GM18867 (cell line): ENCODE measurements at regions not wholly inside any gene's neighbourhood (a gene's known extent, or its start where the extent isn't known, plus 50 kb on each side); places are given as distances from the start of the nearest gene placed in this dataset.

Experiments
- ATAC-seq: cut with Tn5 transposase; IDR thresholded peaks from one replicate; pipeline ENCODE4 v1.9.1; 2021; ENCODE audit warnings: mild to moderate bottlenecking, moderate library complexity; ENCODE audit not compliant: unreplicated experiment

DNA sequence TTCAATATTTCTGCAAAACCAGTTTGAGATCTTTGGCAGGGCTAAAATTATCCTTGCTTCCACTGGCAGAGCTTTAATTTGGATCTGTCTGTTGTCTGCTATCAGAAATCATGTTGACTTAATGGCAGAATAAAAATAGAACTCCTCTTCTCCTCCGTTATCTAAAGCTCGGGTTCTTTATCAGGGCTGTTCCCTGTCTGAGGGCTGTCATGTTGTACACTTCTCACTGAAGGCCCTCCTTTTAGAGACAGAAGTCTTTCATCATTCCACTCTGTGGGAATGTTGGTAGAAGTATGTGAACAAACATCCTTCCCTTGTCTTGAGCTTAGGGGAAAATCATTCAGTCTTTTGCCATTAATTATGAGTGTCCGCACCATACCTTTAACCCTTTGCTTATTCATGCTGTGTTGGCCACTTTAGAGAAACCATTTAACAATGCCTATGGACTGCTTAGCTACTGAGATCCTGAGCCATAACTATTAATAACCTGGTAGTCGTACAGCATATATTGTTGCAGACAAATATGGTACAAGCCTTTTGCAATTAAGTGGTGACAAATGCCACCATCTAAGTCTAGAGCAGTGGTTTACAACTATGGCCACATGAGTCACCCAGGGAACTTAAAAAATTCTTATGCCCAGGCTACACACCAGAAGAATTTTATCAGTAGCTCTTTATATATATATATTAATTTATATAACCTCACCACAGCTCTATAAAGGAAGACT, 226.0 kb upstream of the TPM1 start:
- ATAC-seq = no peak

DNA sequence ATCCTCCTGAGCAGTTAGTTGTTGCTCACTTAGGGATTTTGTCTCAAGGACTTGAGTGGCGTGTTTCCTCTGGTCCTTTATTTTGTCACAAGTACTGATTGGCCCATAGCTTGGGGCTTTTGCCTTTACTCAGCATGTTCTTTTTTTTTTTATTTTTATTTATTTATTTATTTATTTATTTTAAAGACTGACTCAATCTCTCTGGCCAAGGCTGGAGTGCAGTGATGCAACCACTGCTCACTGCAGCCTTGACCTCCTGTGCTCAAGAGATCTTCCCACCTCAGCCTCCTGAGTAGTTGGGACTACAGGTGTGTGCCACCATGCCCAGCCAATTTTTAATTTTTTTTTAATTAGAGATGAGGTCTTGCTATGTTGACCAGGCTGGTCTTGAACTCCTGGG, 223.9 kb upstream of the TPM1 start:
- no peak for ATAC-seq

DNA sequence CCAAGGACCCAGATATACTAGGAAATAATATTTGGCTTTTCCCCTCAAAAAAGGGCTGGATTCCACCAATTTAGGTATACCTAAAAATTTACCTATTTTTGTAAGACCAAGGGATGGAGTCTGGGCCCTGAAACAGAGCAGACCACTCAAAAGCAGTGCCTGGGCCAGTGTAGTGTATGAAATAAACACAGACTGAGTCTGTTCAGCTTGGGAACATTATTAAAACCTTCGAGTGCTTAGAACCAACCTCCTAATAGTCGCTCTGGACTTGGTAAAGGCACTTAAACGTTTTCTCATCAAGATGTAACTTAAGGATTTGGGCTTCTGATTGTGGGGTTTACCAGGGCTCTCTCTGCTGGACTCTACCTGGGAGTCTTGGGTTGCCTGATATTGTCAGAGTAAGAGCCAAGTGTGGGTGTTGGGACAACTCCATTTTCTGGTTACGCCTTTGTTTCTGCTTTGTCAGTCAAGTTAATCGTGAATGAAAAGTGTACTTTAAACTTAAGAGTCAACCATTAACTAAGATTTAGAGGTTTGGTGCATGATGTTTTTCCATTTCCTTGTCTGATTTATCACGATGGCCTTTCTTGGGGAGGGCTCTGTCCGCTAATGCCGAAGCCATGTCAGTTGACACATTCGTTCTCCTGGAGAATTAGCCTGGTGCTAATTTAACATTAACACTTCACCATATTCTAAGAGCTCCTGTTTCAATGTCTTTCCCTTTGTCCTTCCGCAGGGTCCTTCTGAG, 221.0 kb upstream of the TPM1 start:
- no peak for ATAC-seq

DNA sequence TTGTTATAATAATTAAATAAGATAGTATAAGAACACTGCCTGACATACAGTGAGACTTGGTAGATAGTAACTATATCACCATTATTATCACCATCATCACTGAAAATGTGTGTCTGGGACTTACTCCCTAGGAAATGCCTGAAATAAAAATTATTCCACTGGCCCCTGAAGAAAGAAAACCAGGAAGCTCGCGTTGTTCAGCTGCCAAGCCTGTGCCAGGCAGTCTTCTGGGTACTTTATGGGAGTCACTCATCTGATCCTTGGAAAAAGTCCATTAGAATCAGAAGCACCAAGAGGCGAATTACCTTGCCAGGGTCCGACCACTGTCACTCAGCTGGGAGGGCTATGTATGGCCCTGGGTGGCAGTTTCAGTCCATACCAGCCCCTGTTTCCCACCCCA, 220.3 kb upstream of the TPM1 start:
- ATAC-seq = no peak

DNA sequence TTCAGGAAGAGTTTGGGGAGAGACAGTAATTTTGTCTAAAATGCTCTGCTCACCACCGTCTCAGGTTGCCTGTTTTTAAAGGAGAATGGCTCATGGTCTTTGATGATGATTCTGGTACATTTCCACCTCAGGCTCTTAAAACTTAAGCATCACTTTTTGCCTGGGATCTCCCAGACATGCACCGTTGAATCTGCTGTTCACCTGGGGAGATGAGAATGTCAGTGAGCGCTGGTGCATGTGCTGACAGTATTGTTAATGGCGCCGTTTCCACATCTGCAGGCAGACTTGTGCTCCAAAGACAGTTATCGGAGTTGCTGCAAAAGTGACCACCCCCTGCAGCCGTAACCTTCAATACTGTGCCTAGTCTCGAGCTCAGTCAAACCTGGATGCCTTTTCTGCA, 219.0 kb upstream of the TPM1 start:
- no peak for ATAC-seq

DNA sequence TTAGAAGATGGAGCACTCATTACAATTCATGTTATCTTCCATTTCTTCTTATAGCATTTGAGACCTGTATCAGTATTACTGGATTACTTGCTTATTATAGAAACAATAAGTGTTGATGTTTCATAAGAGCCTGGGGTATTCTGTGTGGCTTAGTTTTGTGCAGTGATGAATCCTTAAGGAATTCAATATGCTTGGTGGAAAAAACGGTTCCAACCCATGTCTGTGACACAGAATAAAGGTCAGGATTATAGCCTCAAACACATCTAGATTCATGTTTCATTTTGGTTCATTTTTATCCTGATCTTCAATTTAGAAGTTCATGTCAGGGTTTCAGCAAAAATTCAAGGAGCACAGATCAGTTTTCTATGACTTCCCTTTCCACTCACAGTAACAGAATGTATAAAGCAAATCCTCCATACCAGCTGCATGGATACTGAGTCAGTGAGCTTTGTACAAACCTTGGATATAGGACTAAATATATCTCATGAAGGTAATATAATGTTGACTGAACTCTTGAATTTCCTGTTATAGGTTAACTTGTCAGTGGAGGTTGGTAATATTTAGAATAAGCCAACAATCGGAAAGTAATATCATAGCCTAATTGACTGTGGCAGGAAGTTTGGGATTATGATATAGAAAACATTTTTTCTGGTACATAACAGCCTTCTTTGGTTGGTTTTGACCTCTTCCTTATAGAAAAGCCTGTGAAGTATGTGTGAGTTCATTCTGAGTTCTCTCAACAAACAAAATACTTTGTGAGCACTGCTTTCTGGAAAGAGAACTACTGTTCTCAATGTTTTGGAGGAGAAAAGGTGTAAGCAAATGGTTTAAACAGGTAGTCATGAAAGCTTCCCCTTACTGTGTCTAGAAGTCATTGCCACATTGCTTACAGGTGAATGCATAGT, 218.2 kb upstream of the TPM1 start:
- no peak for ATAC-seq

DNA sequence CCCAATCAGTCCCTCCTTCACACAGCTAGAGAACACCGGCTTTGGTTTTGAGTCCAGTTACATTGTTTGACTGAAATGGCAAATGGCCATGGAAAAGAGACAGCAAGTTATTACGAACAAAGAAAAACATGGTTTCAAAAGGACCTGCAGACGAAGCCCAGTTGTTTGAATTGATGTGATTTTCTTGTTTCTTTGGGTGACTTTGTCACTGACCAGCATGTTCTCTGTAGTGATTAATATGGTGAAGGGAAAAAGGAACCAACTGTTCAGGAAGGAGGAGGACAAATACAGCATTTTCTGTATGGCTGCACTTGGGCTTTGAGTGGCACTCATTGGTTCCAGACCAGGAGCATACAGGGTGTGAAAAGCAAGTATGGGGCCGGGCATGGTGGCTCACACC, 217.4 kb upstream of the TPM1 start:
- no peak for ATAC-seq

DNA sequence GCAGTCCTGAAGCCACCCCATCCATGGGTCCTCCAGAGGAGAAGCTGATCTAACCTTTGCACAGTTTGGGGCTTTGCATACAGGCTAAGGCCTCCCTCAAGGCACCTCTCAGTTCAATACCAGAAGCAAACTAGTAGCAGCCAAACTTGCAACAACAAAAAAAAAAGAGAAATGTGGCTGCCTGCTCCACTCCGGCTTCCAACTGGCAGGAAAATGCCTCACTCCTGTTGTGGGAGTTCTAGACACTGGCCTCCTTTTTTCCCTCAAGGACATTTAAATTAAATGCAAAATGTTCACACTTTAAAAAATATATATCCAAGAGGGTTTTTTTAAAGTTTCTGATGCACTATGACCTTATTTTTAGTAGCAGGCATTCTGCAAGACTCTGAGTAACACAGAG, 216.0 kb upstream of the TPM1 start:
- no peak for ATAC-seq

DNA sequence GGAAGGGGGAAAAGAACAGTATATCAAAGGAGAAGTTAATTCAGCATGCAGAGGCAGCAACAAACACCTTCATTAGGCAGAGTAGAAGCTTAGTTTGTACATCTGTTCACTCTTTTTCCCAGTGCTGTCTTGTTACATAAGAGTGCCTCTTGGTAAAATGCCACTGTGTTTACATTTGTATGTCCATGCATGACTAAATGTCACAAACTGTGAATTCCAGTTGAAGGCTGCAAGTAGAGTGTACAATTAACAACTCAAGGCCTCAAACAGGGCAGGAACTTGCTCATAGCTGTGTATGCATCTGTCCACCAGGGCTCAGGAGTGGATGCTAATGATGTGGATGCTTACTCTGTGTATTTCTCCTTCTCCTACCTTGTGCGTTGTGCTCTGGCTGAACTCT, 214.2 kb upstream of the TPM1 start:
- ATAC-seq = no peak

DNA sequence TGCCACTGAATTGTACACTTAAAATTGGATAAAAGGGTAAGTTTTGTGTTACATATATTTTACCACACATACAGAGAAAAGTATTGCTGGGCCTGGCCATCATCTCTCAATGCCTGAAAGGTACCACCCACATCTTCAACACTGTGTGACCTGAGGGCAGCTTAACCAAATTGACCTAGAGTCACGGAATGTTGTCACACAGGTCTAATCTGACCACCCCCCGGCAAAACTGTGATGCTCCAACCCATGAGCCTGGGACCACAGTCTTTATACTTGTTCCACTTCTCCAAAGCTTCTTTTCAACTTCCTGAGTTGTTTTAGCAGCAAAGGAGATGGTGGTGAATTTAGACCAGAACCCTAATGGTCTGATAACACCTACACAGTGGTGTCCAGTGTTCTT, 210.3 kb upstream of the TPM1 start:
- no peak for ATAC-seq

DNA sequence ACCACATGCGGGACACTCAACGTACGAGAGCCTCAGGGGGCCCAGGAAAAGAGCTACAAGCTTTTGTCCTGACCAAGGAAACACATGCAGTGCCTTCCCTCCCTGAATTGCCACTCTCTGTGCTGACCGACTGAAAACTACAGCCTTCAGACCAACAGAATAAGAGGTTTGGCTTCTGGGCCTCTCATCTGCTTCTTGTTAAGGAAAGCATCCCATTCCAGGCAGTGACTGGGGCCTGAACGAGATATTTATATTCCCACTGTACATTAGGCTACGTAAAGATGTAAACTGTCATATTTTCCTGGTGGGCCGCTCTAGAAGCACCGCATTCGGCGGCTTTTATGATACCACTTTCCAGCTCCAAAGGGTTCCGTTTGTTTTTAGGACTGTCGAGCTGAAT, 208.9 kb upstream of the TPM1 start:
- ATAC-seq = no peak

DNA sequence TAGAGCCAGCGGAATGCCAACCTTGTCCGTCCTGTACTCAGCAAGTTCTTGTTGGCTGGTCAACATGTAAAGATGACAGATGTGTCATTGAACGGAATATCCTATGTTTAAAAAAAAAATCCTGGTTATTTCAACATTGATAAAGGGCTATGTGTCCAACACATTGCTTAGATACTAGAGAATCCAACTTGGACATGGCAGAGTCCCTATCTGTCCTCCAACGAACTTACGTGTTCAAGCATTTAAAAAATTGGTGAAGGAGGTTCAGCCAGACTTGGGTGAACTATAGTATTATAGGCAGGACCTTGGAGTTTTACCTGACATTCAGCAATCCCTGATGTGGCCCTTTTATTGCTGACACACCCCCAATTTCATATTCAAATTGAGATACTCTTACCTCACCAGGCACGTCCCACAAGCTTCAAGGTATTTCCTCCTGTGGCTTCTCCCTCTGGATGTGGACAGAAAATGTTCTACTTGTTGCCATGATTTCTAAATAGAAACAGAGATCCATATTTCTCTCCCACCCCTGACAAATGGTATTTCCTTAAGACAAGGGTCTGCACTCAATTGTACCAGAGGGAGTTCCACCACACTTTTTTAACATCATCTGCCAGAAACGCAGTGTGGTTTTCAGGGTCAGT, 207.7 kb upstream of the TPM1 start:
- ATAC-seq = no peak

DNA sequence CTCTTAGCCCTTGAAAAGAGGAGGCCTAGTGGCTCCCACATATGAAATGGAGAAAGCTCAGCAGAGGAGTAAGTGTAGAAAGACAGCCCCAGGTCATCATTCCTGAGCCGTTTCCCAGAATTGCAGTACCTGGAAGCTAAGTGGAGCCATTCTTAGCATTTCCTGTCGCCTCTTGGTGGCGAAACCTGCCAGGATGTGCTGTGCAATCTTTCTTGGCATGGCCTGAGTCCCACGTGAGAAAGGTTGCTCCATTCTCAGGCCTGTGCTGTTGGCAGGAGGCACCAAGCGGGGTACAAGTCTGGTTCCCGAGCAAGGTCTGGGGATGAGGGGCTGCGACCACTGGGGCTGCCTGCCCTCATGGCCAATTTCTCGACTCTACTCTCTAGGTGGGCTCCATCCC, 207.2 kb upstream of the TPM1 start:
- no peak for ATAC-seq

DNA sequence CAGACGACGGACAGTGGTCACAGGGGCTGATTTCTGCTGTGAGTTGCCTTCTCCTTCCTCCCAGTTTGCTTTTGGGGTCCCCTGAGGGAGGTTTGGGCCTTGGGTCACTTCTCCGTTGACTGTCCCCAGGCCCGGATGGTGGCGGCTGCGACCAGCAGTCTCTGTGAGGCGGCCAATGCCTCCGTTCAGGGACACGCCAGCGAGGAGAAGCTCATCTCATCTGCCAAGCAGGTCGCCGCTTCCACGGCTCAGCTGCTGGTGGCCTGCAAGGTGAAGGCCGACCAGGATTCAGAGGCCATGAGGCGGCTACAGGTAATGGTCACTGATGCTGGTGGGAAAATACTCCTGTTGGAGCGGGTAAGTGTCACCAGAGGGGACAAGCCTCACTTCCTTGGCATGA, 206.8 kb upstream of the TPM1 start:
- no peak for ATAC-seq

DNA sequence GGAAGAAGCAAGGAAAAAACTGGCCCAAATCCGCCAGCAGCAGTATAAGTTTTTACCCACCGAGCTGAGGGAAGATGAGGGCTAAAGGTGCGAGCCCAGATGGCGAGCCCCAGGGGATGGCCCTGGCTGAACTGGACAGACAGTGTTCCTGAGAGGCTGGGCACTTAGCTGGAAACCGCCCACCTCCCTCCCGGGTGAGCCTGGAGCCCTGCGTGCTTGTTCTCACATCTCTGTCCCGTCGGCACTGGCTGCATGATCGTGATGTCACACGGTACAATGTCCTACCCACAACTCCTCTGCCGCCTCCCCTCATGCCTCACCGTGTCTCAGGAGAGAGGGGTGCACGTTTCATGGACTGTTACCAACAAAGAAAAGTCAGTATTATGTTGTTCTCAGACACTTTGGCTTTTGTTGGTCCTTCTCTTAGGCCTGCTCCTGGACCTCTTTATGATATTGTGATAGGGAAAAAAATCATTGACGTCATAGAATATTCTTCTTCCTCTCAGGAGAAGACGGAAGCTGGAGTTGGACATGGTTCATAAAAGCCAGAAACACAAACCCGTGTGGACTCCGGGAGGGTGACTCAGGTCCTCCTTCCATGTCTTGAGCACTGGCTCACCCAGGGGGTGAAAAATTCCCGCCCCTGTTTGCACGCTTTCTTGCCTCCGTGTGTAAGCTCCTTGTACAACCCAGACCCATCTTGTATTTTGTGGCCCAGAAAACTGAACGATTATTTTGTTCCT, 201.8 kb upstream of the TPM1 start:
- ATAC-seq = no peak

DNA sequence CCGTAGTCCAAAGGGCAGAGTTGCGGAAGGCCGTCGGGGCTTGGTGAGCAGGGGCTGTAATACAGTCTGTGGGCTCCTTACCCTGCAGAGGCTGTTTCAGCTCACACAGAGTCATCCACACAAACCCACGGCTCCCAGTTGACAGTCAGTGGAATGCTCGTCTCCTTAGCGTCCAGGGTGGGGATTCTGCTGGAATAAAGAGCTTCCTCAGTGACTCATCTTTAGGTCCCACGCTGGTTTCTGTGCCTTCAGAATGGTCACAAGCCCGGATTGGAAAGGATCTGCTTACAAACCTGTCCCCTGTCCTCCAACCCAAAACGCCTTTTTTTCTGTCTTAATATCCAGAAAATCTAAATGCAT, 201.3 kb upstream of the TPM1 start:
- ATAC-seq = no peak

DNA sequence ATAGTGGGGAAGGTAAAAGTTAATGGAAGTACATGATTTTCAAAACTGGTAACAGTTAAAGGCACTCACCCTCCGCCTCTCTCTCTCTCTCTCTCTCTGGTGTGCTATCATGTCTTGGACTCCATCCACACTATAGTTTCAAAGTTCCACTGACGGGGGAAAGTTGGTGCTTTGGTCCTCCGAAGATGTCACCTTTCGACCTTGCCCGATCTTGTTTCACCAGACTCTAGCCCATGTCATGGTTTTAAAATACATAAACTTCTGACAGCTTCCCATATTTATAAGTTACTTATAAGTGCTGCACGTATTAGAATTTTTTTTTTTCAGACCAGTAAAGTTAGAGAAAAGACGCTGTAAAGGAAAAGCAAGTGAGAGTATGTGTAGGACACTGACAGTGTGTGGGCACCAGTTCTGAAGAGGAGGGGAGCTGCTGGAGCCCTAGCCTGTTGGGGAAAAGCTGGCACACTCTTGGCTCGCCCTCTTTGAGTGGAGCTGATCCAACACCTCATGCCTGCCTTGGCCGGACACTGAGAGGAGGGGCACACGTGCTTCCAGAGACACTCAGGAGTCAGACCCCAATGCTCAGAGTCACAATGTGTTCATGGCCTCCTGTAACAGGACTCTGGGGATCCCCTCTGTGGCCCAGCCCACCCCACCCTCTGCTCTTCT, 200.5 kb upstream of the TPM1 start:
- ATAC-seq = no peak

DNA sequence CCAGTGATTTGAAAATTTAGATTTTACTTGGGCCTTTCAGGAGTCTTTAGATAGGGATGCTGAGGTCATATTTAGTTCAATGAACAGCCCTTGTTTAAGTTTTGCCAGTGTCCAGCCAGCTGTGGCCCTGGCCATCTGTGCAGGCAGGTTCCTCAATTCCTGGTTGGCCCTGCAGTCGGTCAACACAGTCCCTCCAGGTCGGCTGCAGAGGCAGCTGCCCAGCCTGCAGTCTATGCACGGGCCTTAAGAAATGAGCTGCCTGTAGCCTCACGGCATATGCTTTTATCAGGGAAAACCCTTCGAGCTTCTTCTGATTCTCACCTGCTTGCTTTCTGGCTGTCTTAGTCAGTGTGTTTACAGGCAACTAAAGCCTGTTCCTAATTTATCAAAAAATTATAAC, 199.2 kb upstream of the TPM1 start:
- ATAC-seq = no peak

DNA sequence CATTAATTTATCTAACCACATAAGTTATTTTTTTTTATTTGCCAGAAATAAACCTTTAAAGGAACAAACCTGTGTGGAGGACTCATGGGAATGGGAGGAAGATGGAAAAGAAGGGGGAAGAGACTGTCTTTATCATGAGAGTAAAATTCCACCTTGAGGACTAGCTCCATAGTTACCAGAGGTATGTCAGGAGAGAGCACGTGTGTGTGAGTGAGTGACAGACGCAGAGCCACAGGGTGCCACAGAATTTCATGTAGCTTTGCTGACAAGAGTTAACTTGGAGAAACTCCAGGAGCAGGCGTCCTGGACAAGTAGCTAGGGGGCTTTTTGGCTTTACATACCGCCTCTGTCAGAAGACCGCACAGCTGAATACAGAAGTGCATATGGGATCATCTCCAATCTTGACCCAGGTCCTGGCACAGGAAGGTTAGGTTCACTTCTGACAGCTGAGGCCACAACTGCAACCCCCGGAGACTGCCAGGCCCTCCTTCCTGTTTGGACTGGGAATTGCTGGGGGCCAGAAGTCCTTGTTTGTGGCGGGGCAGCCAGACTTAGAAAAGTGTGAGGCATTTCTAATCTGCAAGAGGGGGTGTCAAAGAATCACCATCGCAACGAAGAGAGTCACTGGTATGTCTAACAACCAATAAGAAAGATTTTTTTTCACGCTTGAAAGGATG, 197.8 kb upstream of the TPM1 start:
- no peak for ATAC-seq
